Right lobe of liver (tissue), 4 donors: ENCODE measurements at regions not wholly inside any gene's neighbourhood (a gene's known extent, or its start where the extent isn't known, plus 50 kb on each side); places are given as distances from the start of the nearest gene placed in this dataset.

Experiments used
- POLR2A ChIP-seq: fragments of 450-650 bp; IDR thresholded peaks from one replicate; pipeline ENCODE4 v1.6.1; 2017; ENCODE audit warnings: antibody characterized with exemption, mild to moderate bottlenecking
- TF ChIP-seq, protein P1 (sequence below), 4 donors: fragments of 200-600 bp in 3 of 4; fragments of 450-650 bp in 1 of 4; IDR thresholded peaks; one replicate each; pipeline versions ENCODE4 v1.5.1 to v1.8.0; 2016 to 2022; ENCODE audit warnings: antibody characterized with exemption in 4 of 4, mild to moderate bottlenecking in 2 of 4
- donor health status: DM: no; HTN: no; CAD: no.
- donor health status: DM: no; HTN: no; CAD: no.
- donor health status: DM: no; HTN: yes; CAD: no.

DNA sequence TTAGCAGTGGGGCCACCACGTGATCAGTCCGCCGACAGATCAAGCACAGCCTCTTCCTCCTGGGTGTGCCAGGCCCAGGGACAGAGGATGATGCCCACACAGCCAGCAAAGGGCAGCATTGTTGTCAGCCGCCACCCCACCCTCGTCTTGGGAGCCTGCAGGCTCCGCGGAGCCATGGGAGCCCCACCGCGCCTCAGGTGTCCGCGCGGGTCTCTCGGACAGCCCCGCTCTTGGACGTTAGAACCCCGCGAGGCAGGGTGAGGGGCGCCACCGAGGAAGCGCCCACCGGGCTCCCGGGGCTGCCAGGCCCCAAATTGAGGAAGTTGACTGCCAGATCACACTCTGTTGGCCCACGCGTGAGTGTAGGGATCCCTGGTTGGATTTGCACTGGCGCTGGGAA lies 83.9 kb upstream of the MS4A8 start:
- TF ChIP-seq, protein P1, sequence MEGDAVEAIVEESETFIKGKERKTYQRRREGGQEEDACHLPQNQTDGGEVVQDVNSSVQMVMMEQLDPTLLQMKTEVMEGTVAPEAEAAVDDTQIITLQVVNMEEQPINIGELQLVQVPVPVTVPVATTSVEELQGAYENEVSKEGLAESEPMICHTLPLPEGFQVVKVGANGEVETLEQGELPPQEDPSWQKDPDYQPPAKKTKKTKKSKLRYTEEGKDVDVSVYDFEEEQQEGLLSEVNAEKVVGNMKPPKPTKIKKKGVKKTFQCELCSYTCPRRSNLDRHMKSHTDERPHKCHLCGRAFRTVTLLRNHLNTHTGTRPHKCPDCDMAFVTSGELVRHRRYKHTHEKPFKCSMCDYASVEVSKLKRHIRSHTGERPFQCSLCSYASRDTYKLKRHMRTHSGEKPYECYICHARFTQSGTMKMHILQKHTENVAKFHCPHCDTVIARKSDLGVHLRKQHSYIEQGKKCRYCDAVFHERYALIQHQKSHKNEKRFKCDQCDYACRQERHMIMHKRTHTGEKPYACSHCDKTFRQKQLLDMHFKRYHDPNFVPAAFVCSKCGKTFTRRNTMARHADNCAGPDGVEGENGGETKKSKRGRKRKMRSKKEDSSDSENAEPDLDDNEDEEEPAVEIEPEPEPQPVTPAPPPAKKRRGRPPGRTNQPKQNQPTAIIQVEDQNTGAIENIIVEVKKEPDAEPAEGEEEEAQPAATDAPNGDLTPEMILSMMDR (IDR thresholded peaks at IDR 0.05) = no peak
- TF ChIP-seq POLR2A = no peak
